Peyer's patch (tissue), 4 donors: ENCODE measurements at regions not wholly inside any gene's neighbourhood (a gene's known extent, or its start where the extent isn't known, plus 50 kb on each side); places are given as distances from the start of the nearest gene placed in this dataset.

Experiments used
- POLR2A ChIP-seq, 2 donors: fragments of 450-650 bp; IDR thresholded peaks; one replicate each; pipeline ENCODE4 v1.5.1; 2017; ENCODE audit warnings: antibody characterized with exemption in 2 of 2, mild to moderate bottlenecking in 2 of 2, moderate library complexity in 2 of 2
- TF ChIP-seq, protein P1 (sequence below), 6 experiments: fragments of 450-650 bp in 4 of 6; fragments of 200-600 bp in 2 of 6; sonication (generic) in 1 of 6; IDR thresholded peaks; one replicate each; pipeline ENCODE4 v1.5.1; 2017 to 2019; ENCODE audit warnings: antibody characterized with exemption in 6 of 6, mild to moderate bottlenecking in 3 of 6, moderate library complexity in 1 of 6

DNA sequence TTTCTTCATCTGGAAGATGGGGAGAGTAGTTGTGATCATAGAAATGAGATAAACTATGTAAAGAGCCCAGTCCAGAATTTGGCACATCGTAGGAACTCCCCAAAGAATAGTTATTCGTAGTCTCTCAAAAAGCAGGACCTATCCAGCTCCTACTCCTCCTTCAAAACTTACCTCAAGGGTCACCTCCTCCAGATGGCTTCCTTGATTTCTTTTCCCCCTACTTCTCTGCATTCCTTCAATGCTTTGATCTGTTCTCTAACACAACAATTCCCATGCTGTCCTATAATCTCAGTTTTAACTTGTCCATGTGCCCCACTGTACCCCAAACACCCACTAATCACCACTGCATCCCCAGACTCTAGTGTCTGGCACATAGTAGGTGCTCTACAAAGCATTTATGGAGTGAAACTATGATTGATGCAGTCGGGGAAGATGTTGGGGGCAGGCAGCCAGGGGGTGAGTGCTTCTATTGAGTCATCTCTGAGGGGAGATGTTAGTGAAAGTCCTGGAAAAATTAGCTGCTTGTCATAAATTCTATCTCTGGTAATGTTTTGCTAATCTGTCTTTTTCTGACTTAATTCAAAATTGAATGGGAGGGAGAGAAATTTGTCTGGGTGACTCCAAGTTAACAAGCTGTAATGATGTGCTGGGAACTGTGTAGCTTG, 181.3 kb upstream of the KCNG1 start:
- TF ChIP-seq, protein P1, sequence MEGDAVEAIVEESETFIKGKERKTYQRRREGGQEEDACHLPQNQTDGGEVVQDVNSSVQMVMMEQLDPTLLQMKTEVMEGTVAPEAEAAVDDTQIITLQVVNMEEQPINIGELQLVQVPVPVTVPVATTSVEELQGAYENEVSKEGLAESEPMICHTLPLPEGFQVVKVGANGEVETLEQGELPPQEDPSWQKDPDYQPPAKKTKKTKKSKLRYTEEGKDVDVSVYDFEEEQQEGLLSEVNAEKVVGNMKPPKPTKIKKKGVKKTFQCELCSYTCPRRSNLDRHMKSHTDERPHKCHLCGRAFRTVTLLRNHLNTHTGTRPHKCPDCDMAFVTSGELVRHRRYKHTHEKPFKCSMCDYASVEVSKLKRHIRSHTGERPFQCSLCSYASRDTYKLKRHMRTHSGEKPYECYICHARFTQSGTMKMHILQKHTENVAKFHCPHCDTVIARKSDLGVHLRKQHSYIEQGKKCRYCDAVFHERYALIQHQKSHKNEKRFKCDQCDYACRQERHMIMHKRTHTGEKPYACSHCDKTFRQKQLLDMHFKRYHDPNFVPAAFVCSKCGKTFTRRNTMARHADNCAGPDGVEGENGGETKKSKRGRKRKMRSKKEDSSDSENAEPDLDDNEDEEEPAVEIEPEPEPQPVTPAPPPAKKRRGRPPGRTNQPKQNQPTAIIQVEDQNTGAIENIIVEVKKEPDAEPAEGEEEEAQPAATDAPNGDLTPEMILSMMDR (IDR thresholded peaks at IDR 0.05): no peak
- TF ChIP-seq POLR2A (IDR thresholded peaks at IDR 0.05): no peak
